GM12874 (cell line): ENCODE measurements at regions not wholly inside any gene's neighbourhood (a gene's known extent, or its start where the extent isn't known, plus 50 kb on each side); places are given as distances from the start of the nearest gene placed in this dataset.
A peak's percentile ranks its signal among the peaks of the same experiment; 100 is the strongest.

Experiments
- CTCF ChIP-seq: IDR thresholded peaks from 2 replicates; pipeline ENCODE4 v1.5.1; 2011; ENCODE audit warnings: low read depth, mild to moderate bottlenecking, control low read depth, low read length, moderate library complexity; ENCODE audit not compliant: insufficient read depth

- no peak for TF ChIP-seq CTCF
These were observed 244.3 kb downstream of the LMX1A start for GRCh38 chr1:165112260-165112659.

- no peak for TF ChIP-seq CTCF
These were observed 247.5 kb downstream of the LMX1A start for GRCh38 chr1:165109013-165109412.

GRCh38 chr1:165080253-165080896 lies 276.1 kb downstream of the LMX1A start:
- no peak for TF ChIP-seq CTCF

- no peak for TF ChIP-seq CTCF
These were observed 278.1 kb downstream of the LMX1A start for GRCh38 chr1:165078391-165078790.

- peak; percentile 56 for TF ChIP-seq CTCF
These were observed 280.7 kb downstream of the LMX1A start for GRCh38 chr1:165075725-165076370.

- peak; percentile 54 for TF ChIP-seq CTCF
These were observed 283.1 kb downstream of the LMX1A start for GRCh38 chr1:165073185-165074007.

- no peak for TF ChIP-seq CTCF
These were observed 285.8 kb downstream of the LMX1A start for GRCh38 chr1:165070675-165071074.
